HepG2 (cell line): ENCODE measurements at regions not wholly inside any gene's neighbourhood (a gene's known extent, or its start where the extent isn't known, plus 50 kb on each side); places are given as distances from the start of the nearest gene placed in this dataset.

Experiments
- ATAC-seq: fragments of 200-7000 bp; cut with Tn5 transposase; 3 replicates; pipeline ENCODE4 v1.9.1; 2020; ENCODE audit warnings: mild to moderate bottlenecking, moderate library complexity
- BruUV-seq: library from RNA; stranded (reverse); fragments of 400-500 nt; replicated peaks from 2 replicates; lab custom pipeline; 2021; lab: Mats Ljungman, UMichigan
- CTCF ChIA-PET: fragments of 300-600 bp; formaldehyde crosslinking; extraction: SDS; loops from one replicate; lab custom pipeline; 2021; ENCODE audit warnings: low total read pairs, inconsistent platforms, low intra/inter-chr PET ratio; lab: Yijun Ruan, JAX
- POLR2A ChIA-PET: fragments of 350-600 bp; sonication (Branson Sonifier 250); formaldehyde crosslinking; loops from one replicate; lab custom pipeline; 2020; ENCODE audit warnings: antibody characterized with exemption, inconsistent platforms; lab: Yijun Ruan, JAX
- DNase-seq: peaks from one replicate; pipeline ENCODE4 v3.0.0-alpha.2; 2015; ENCODE audit warnings: low spot score
- FAIRE-seq: peaks from 3 replicates; lab custom pipeline; 2011; peaks lifted over from hg19 to GRCh38; lab: Jason Lieb, UNC
- H2AFZ ChIP-seq: one replicate; pipeline ENCODE4 v1.6.1; 2011; ENCODE audit warnings: low read length, inconsistent platforms
- H3K27ac ChIP-seq: fragments of 300-600 bp; 3 replicates; pipeline ENCODE4 v1.8.0; 2011; ENCODE audit warnings: mixed run types, mild to moderate bottlenecking, mixed read lengths, low read length, inconsistent platforms; ENCODE audit not compliant: insufficient read depth; ENCODE audit errors: extremely low read length
- H3K27me3 ChIP-seq, 2 experiments: fragments of 200-600 bp in 1 of 2; 2 replicates in 1 of 2; 3 replicates in 1 of 2; pipeline versions ENCODE4 v1.6.0 to v1.8.0; 2011; ENCODE audit warnings: low read length in 2 of 2, mild to moderate bottlenecking in 2 of 2, moderate library complexity in 2 of 2, inconsistent platforms in 1 of 2; ENCODE audit not compliant: insufficient read depth in 2 of 2, control insufficient read depth in 1 of 2
- H3K36me3 ChIP-seq, 2 experiments: fragments of 200-600 bp in 1 of 2; replicated peaks in 1 of 2; 2 replicates in 1 of 2; 3 replicates in 1 of 2; pipeline versions ENCODE4 v1.5.1 to v1.8.0; 2011; ENCODE audit warnings: low read length in 2 of 2, inconsistent platforms in 1 of 2; ENCODE audit not compliant: insufficient read depth in 2 of 2, control insufficient read depth in 1 of 2
- H3K4me1 ChIP-seq: 2 replicates; pipeline ENCODE4 v1.5.1; 2012; ENCODE audit warnings: low read length, inconsistent platforms; ENCODE audit not compliant: insufficient read depth
- H3K4me2 ChIP-seq: 2 replicates; pipeline ENCODE4 v1.6.0; 2011; ENCODE audit warnings: low read depth, low read length, inconsistent platforms
- H3K4me3 ChIP-seq, 3 experiments: fragments of 200-600 bp in 1 of 3; sonication (generic), shearing (Covaris generic) in 1 of 3; replicated peaks in 1 of 3; 2 replicates each; pipeline ENCODE4 v1.5.1; 2011 to 2016; ENCODE audit warnings: low read length in 3 of 3, inconsistent platforms in 2 of 3, low read depth in 2 of 3, mild to moderate bottlenecking in 2 of 3, control low read depth in 1 of 3, mixed read lengths in 1 of 3; ENCODE audit not compliant: insufficient read depth in 1 of 3
- H3K79me2 ChIP-seq: one replicate; pipeline ENCODE4 v1.6.1; 2011; ENCODE audit warnings: low read length, inconsistent platforms; ENCODE audit not compliant: insufficient read depth
- H3K9ac ChIP-seq: 2 replicates; pipeline ENCODE4 v1.6.0; 2011; ENCODE audit warnings: mild to moderate bottlenecking, low read depth, low read length, inconsistent platforms; ENCODE audit not compliant: insufficient read depth
- H3K9me3 ChIP-seq: 2 replicates; pipeline ENCODE4 v1.5.1; 2012; ENCODE audit warnings: mild to moderate bottlenecking, low read length
- H4K20me1 ChIP-seq: 2 replicates; pipeline ENCODE4 v1.6.0; 2011; ENCODE audit warnings: inconsistent platforms, mild to moderate bottlenecking, low read length, moderate library complexity; ENCODE audit not compliant: insufficient read depth
- CSRNP2 ChIP-seq: sonication (generic); formaldehyde crosslinking; conservative IDR thresholded peaks from 2 replicates; pipeline ENCODE4 v1.8.0; 2022; ENCODE audit warnings: low read depth, missing genetic modification reagents
- EHMT2 ChIP-seq: fragments of 200-600 bp; sonication (generic); IDR thresholded peaks from 2 replicates; pipeline ENCODE4 v1.7.0; 2017; ENCODE audit warnings: antibody characterized with exemption, low read depth, low read length, borderline replicate concordance
- EP300 ChIP-seq, 3 experiments: sonication (generic) in 1 of 3; formaldehyde crosslinking in 1 of 3; IDR thresholded peaks; 2 replicates each; pipeline versions ENCODE4 v1.5.1 to v1.6.1; 2011 to 2020; ENCODE audit warnings: low read depth in 2 of 3, low read length in 2 of 3, borderline replicate concordance in 1 of 3, improper control_type of control experiment in 1 of 3, mild to moderate bottlenecking in 1 of 3, missing genetic modification reagents in 1 of 3, moderate library complexity in 1 of 3
- JUN ChIP-seq: sonication (generic); formaldehyde crosslinking; IDR thresholded peaks from 2 replicates; pipeline ENCODE4 v1.4.0; 2020; ENCODE audit warnings: mild to moderate bottlenecking, missing genetic modification reagents
- KAT7 ChIP-seq: IDR thresholded peaks from 2 replicates; pipeline ENCODE4 v1.6.1; 2018; ENCODE audit warnings: borderline replicate concordance, missing compliant biosample characterization
- KDM5B ChIP-seq: sonication (generic); formaldehyde crosslinking; IDR thresholded peaks from 2 replicates; pipeline ENCODE4 v1.4.0; 2020; ENCODE audit warnings: missing genetic modification reagents, mild to moderate bottlenecking, borderline replicate concordance
- KLF13 ChIP-seq: sonication (generic); formaldehyde crosslinking; IDR thresholded peaks from 2 replicates; pipeline ENCODE4 v1.4.0; 2020; ENCODE audit warnings: mild to moderate bottlenecking, missing genetic modification reagents
- SAP130 ChIP-seq: IDR thresholded peaks from 2 replicates; pipeline ENCODE4 v1.6.1; 2016; ENCODE audit warnings: low read depth
- ZFYVE20 ChIP-seq: sonication (generic); formaldehyde crosslinking; IDR thresholded peaks from 2 replicates; pipeline ENCODE4 v1.8.0; 2023; ENCODE audit warnings: low read depth, mild to moderate bottlenecking, moderate library complexity, missing genetic modification reagents, borderline replicate concordance
- WGBS: methylation state at CpG from one replicate; pipeline ENCODE4 v1.1.6; 2017; ENCODE audit warnings: low lambda C conversion rate; 5-methylcytosine and 5-hydroxymethylcytosine counted together
- in situ Hi-C: cut with HindIII; loops from 2 replicates; pipeline ENCODE4 v1.10.0; 2017; ENCODE audit warnings: low pct_unique_long_range_greater_than_20kb; ENCODE audit not compliant: extremely low pct_ligation_motif_present
- intact Hi-C: fragments of 100-400 bp; cut with micrococcal nuclease; formaldehyde crosslinking; loops from one replicate; pipeline ENCODE4 v1.10.0; 2022; ENCODE audit not compliant: unreplicated experiment

GRCh38 chr13:103844471-103844870 is 778.3 kb upstream of the SLC10A2 start:
- no peak overlapping the region for H3K27ac ChIP-seq
- BruUV-seq: no TSS peak
- no peak for DNase-seq
- TF ChIP-seq KLF13 (no peak), EP300 (IDR thresholded peaks at IDR 0.05; ENCODE audit: low read depth in 2 of 2, low read length in 2 of 2) (no peak), EP300 (CRISPR knock-in tag; IDR thresholded peaks at IDR 0.05; ENCODE audit: borderline replicate concordance) (no peak), KDM5B (CRISPR knock-in tag) (no peak), ZFYVE20 (CRISPR knock-in tag) (no peak), JUN (CRISPR knock-in tag) (no peak), KAT7 (CRISPR knock-in tag) (no peak), SAP130 (CRISPR knock-in tag) (no peak), EHMT2 (no peak), CSRNP2 (no peak)
- TF ChIP-seq, all 625 proteins: peak for 0
- in situ Hi-C loops: no loop called here
- no peak overlapping the region for H2AFZ ChIP-seq
- H3K36me3 ChIP-seq: no peaks in the 10 kb centered on the region
- no peak overlapping the region for H3K4me3 ChIP-seq
- no peak overlapping the region for H3K9ac ChIP-seq
- no peaks in the 10 kb centered on the region for H3K4me1 ChIP-seq
- 24% methylated on average over 2 of the region's 2 CpGs for WGBS
- POLR2A ChIA-PET: no interaction called here
- intact Hi-C loops: no loop called here
- H3K4me2 ChIP-seq: no peak overlapping the region
- no peaks in the 10 kb centered on the region for H3K79me2 ChIP-seq
- no peak for ATAC-seq
- FAIRE-seq: no peak
- CTCF ChIA-PET: no interaction called here
- no peaks in the 10 kb centered on the region for H4K20me1 ChIP-seq
- H3K9me3 ChIP-seq: peaks cover 50% of the 10 kb centered on the region
- no peaks in the 10 kb centered on the region for H3K27me3 ChIP-seq
